Uterus (tissue), 2 donors: ENCODE measurements at regions not wholly inside any gene's neighbourhood (a gene's known extent, or its start where the extent isn't known, plus 50 kb on each side); places are given as distances from the start of the nearest gene placed in this dataset.

Experiments used
- CTCF ChIP-seq, 4 experiments: fragments of 200-600 bp in 2 of 4; fragments of 450-650 bp in 2 of 4; sonication (generic) in 2 of 4; IDR thresholded peaks; one replicate each; pipeline ENCODE4 v1.5.1; 2016 to 2019; ENCODE audit warnings: antibody characterized with exemption in 4 of 4, mild to moderate bottlenecking in 2 of 4, moderate library complexity in 1 of 4
- POLR2A ChIP-seq, 2 donors: fragments of 450-650 bp; IDR thresholded peaks; one replicate each; pipeline ENCODE4 v1.6.1; 2016; ENCODE audit warnings: antibody characterized with exemption in 2 of 2, mild to moderate bottlenecking in 1 of 2, moderate library complexity in 1 of 2

- TF ChIP-seq POLR2A (IDR thresholded peaks at IDR 0.05) (no peak), CTCF (IDR thresholded peaks at IDR 0.05) (no peak)
These were observed 425.2 kb downstream of the RWDD3 start for GRCh38 chr1:95659166-95659565.
